Testis (tissue), 2 donors: ENCODE measurements at regions not wholly inside any gene's neighbourhood (a gene's known extent, or its start where the extent isn't known, plus 50 kb on each side); places are given as distances from the start of the nearest gene placed in this dataset.

Experiments used
- DNase-seq: peaks from one replicate; pipeline ENCODE4 v3.0.0-alpha.2; 2019
- H3K27ac ChIP-seq, 2 donors: fragments of 200-600 bp; sonication (generic); one replicate each; pipeline ENCODE4 v1.5.1; 2019
- H3K27me3 ChIP-seq: fragments of 200-600 bp; sonication (generic); one replicate; pipeline ENCODE4 v1.5.1; 2019
- H3K36me3 ChIP-seq: fragments of 200-600 bp; sonication (generic); one replicate; pipeline ENCODE4 v1.5.1; 2017; ENCODE audit warnings: low read depth; ENCODE audit errors: missing control alignments
- H3K4me1 ChIP-seq: fragments of 200-600 bp; sonication (generic); one replicate; pipeline ENCODE4 v1.5.1; 2019
- H3K4me3 ChIP-seq, 2 donors: fragments of 200-600 bp; sonication (generic); one replicate each; pipeline ENCODE4 v1.5.1; 2017 to 2019
- H3K9me3 ChIP-seq: fragments of 200-600 bp; sonication (generic); one replicate; pipeline ENCODE4 v1.5.1; 2017
- CTCF ChIP-seq, 3 experiments: fragments of 450-650 bp in 2 of 3; fragments of 200-600 bp in 1 of 3; sonication (generic) in 1 of 3; IDR thresholded peaks; one replicate each; pipeline ENCODE4 v1.5.1; 2016 to 2019; ENCODE audit warnings: antibody characterized with exemption in 3 of 3, mild to moderate bottlenecking in 2 of 3, moderate library complexity in 1 of 3
- POLR2A ChIP-seq: fragments of 450-650 bp; IDR thresholded peaks from one replicate; pipeline ENCODE4 v1.6.1; 2017; ENCODE audit warnings: antibody characterized with exemption, mild to moderate bottlenecking, moderate library complexity
- WGBS, 2 donors: methylation state at CpG; one replicate each; pipeline ENCODE4 v1.1.5; 2018; 5-methylcytosine and 5-hydroxymethylcytosine counted together
- intact Hi-C: fragments of 100-400 bp; cut with DNase I; formaldehyde crosslinking; loops from one replicate; pipeline ENCODE4 v1.15.1; 2023; ENCODE audit warnings: low total_unique reads

GRCh38 chr11:8740129-8740528 is 57.5 kb downstream of the RPL27A start:
- intact Hi-C loops = no loop called here
- peaks cover 18% of the 10 kb centered on the region for H3K4me1 ChIP-seq
- 85 to 90% methylated on average over 3 of the region's 3 CpGs for WGBS, 2 donors

GRCh38 chr11:8744423-8744822 is 61.8 kb downstream of the RPL27A start:
- no peaks in the 10 kb centered on the region for H3K27me3 ChIP-seq
- no peak for DNase-seq
- intact Hi-C loops = no loop called here
- H3K4me1 ChIP-seq = peaks cover 3% of the 10 kb centered on the region
- no peak overlapping the region for H3K4me3 ChIP-seq
- H3K9me3 ChIP-seq = no peaks in the 10 kb centered on the region
- 82 to 97% methylated on average over 1 of the region's 1 CpG for WGBS, 2 donors
- TF ChIP-seq CTCF (IDR thresholded peaks at IDR 0.05) = no peak
- no peak for TF ChIP-seq POLR2A
- H3K27ac ChIP-seq = no peak overlapping the region
- H3K36me3 ChIP-seq = no peaks in the 10 kb centered on the region

More at GRCh38 chr11:8740129-8740528, 57.5 kb downstream of the RPL27A start:
- Histone ChIP-seq H3K27me3 (no peaks in the 10 kb centered on the region), H3K4me3 (no peak overlapping the region), H3K9me3 (no peaks in the 10 kb centered on the region), H3K36me3 (no peaks in the 10 kb centered on the region), H3K27ac (no peak overlapping the region)
- TF ChIP-seq CTCF (IDR thresholded peaks at IDR 0.05) = no peak
- TF ChIP-seq POLR2A = no peak
- no peak for DNase-seq

GRCh38 chr11:8745431-8746253 is 63.0 kb downstream of the RPL27A start:
- Histone ChIP-seq H3K4me1 (no peaks in the 10 kb centered on the region), H3K36me3 (no peaks in the 10 kb centered on the region), H3K9me3 (no peaks in the 10 kb centered on the region), H3K27me3 (no peaks in the 10 kb centered on the region), H3K27ac (no peak overlapping the region), H3K4me3 (no peak overlapping the region)
- DNase-seq = no peak
- TF ChIP-seq CTCF (IDR thresholded peaks at IDR 0.05) = no peak
- TF ChIP-seq POLR2A = no peak
- 68 to 69% methylated on average over 5 to 6 of the region's 6 CpGs for WGBS, 2 donors
- intact Hi-C loops = no loop called here

- no peaks in the 10 kb centered on the region for H3K9me3 ChIP-seq
- H3K36me3 ChIP-seq = no peaks in the 10 kb centered on the region
- H3K4me1 ChIP-seq = no peaks in the 10 kb centered on the region
- no peak for TF ChIP-seq CTCF (IDR thresholded peaks at IDR 0.05)
- H3K27me3 ChIP-seq = no peaks in the 10 kb centered on the region
- no peak overlapping the region for H3K4me3 ChIP-seq
- WGBS, 2 donors = 69 to 80% methylated on average over 2 of the region's 2 CpGs
- no peak overlapping the region for H3K27ac ChIP-seq
- DNase-seq = no peak
- intact Hi-C loops = no loop called here
Measured at GRCh38 chr11:8746331-8746974, 63.9 kb downstream of the RPL27A start.
